ENCODE measurements at regions not wholly inside any gene's neighbourhood (a gene's known extent, or its start where the extent isn't known, plus 50 kb on each side); places are given as distances from the start of the nearest gene placed in this dataset.

GRCh38 chr4:158102904-158103303 lies 69.9 kb downstream of the GASK1B start:
- H3K27ac ChIP-seq, result no peak overlapping the region
- no peaks in the 10 kb centered on the region for H3K36me3 ChIP-seq
- intact Hi-C loops (cut with DNase I), result no loop called here
- WGBS, 2 donors, result 81 to 86% methylated on average over 4 of the region's 4 CpGs
- DNase-seq (no peak), ATAC-seq (no peak)
- TF ChIP-seq CTCF (IDR thresholded peaks at IDR 0.05), result no peak
- H3K27me3 ChIP-seq, result no peaks in the 10 kb centered on the region
- no peaks in the 10 kb centered on the region for H3K9me3 ChIP-seq
- no peaks in the 10 kb centered on the region for H3K4me1 ChIP-seq
- H3K4me3 ChIP-seq, result no peak overlapping the region

GRCh38 chr4:158099686-158100085 lies 73.1 kb downstream of the GASK1B start:
- Histone ChIP-seq H3K27me3 (no peaks in the 10 kb centered on the region), H3K36me3 (no peaks in the 10 kb centered on the region), H3K4me1 (peaks cover 0 to 5% (median 2%) of the 10 kb centered on the region in 9 donors), H3K27ac (no peak overlapping the region), H3K9me3 (no peaks in the 10 kb centered on the region), H3K4me3 (no peak overlapping the region)
- TF ChIP-seq CTCF (IDR thresholded peaks at IDR 0.05), result no peak
- ATAC-seq (no peak), DNase-seq (no peak)
- 46 to 66% methylated on average over 4 of the region's 4 CpGs for WGBS, 2 donors
- intact Hi-C loops (cut with DNase I), result no loop called here

- Histone ChIP-seq H3K27ac (no peak overlapping the region), H3K9me3 (no peaks in the 10 kb centered on the region), H3K4me1 (peaks cover 0 to 14% (median 4%) of the 10 kb centered on the region in 9 donors), H3K27me3 (no peaks in the 10 kb centered on the region), H3K4me3 (no peak overlapping the region), H3K36me3 (no peaks in the 10 kb centered on the region)
- intact Hi-C loops (cut with DNase I), result no loop called here
- no peak for TF ChIP-seq CTCF (IDR thresholded peaks at IDR 0.05)
- ATAC-seq (no peak), DNase-seq (no peak)
- WGBS, 2 donors, result 97 to 100% methylated on average over 1 of the region's 1 CpG
Observed at GRCh38 chr4:158098802-158099201, 74.0 kb downstream of the GASK1B start.

- ATAC-seq (peak in 1 of 8 donors; percentile 44), DNase-seq (no peak)
- Histone ChIP-seq H3K27ac (peak overlapping the region in 4 of 10 donors; percentile 2 to 29 (median 17)), H3K9me3 (no peaks in the 10 kb centered on the region), H3K36me3 (no peaks in the 10 kb centered on the region), H3K4me3 (no peak overlapping the region), H3K27me3 (no peaks in the 10 kb centered on the region), H3K4me1 (peaks cover 0 to 14% (median 4%) of the 10 kb centered on the region in 9 donors)
- no peak for TF ChIP-seq CTCF (IDR thresholded peaks at IDR 0.05)
- 97 to 98% methylated on average over 1 of the region's 1 CpG for WGBS, 2 donors
- intact Hi-C loops (cut with DNase I), result no loop called here
Observed at GRCh38 chr4:158094413-158095134, 78.3 kb downstream of the GASK1B start.
